NCI-H2029 (cell line): ENCODE measurements at regions not wholly inside any gene's neighbourhood (a gene's known extent, or its start where the extent isn't known, plus 50 kb on each side); places are given as distances from the start of the nearest gene placed in this dataset.
"Not testable (repeated sequence)": the region's sequence is repeated elsewhere in the genome, so short reads cannot be mapped to it uniquely, and the experiment has no call there.

ENCODE experiments used
- DNase-seq: peaks from one replicate; lab custom pipeline; 2025; lab: John Stamatoyannopoulos, UW

GRCh38 chr10:125554016-125554703 is 128.8 kb downstream of the TEX36 start:
- no peak for DNase-seq

DNA sequence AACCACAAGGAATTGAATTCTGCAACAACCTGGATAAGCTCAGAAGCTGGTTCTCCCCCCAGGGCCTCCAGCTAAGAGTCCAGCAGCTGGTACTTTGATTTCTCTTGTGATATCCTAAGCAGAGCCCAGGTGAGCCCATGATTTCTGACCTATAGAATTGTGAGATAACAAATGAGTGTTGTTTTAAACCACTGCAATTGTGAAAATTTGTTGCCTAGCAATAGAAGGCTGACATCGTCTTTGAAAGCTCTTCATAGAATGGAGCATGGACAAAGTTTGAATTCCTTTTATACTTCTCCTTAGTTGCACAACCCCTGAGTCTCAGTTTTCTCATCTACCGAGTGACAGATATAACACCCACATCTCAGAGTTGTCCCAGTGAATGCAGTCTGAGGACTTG is 129.9 kb downstream of the TEX36 start:
- no peak for DNase-seq

DNA sequence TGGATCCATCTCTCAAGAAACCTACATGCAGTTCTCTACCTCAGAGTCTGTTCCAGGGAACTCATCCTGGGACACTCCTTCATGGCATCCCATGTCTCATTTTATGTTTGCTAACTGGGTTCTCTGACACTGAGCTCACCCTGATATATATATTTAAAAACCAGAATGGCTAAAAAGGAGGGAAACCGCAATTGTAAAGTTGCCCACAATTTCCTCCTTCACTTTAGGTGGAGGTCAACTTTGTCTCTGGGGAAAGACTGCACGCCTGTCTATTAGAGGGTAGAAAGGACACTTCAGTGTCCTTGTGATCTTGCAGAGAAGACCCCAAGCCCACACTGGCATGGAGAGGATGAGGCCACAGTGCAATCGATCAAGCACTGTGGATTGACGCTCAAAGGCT is 131.7 kb downstream of the TEX36 start:
- no peak for DNase-seq

DNA sequence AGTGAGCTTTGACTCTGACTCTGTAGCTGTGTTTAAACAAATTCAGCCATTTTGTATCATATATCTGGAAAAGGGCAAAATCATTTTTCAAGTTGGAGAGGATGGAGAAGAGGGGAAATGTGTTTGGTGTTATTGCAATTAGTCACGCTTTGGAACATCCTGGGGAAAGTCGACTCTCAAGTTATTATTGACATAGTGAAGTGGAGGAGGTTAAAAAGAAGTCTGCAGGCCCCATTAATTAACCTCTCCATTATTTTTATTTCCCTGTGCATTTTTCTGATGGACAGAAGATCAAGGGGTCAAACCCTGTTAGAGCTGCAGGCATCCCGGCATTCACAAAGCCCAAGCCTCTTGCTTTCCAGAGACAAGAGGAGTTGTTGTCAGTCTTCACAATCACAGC is 132.6 kb downstream of the TEX36 start:
- no peak for DNase-seq

DNA sequence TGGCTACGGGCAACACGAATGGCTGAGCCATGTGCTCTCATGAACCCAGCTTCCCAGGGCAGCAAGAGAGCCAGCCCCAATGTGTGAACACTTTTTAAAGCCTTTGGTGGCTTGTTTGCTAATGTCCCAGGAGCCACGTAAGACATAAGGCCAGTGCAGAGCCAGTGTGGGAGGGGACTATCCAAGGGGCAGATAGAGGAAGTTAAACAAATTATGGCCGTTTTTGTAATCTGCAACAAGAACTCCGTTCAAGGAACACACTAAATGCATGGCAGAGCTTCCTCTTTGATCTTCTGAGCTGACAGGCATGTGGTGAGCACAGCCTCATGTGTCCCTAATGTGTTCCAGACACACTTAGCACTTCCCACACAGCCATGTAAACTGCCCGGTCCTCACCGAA is 133.3 kb downstream of the TEX36 start:
- DNase-seq = no peak

GRCh38 chr10:125548878-125549277 is 134.1 kb downstream of the TEX36 start:
- peak; percentile 58 for DNase-seq

DNA sequence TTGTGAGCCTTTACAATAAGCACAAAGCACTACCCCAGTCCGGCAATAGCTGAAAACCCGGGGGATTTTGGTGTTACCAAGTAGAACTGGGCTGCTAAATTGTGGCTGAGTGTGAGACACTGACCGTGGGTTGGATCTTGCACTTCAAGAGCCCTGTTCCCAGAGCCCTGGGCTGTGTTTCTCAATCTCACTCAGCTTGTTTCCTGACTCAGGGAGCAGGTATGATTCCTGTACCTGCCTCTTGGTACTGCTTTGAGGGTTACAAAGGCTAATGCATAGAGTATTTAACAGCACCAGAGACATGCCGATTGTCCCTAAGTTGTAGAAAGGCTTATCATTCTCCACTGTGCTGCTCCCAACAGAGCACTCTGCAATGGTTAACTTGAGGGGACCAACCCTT is 134.6 kb downstream of the TEX36 start:
- DNase-seq = no peak

GRCh38 chr10:125547010-125547650 is 135.8 kb downstream of the TEX36 start:
- no peak for DNase-seq

DNA sequence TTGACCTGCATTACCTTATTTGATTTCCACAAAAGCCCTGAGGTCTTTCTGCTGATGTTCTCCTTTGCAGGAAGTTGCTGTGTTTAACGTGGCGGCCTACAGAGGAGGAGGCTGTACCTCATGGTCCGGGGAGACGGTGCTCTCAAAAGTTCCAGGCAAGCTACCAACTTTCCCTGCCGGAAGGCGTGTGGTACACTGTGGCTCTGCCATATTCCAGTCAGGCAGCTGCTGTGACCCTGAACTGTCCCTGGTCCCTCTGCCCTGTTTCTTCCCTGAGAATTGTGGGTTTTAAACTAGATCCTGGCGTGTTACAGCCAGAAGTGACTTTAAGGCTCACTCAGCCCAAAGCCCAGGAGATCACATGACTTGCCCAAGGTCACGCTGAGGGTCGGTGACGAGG is 139.2 kb downstream of the TEX36 start:
- no peak for DNase-seq

DNA sequence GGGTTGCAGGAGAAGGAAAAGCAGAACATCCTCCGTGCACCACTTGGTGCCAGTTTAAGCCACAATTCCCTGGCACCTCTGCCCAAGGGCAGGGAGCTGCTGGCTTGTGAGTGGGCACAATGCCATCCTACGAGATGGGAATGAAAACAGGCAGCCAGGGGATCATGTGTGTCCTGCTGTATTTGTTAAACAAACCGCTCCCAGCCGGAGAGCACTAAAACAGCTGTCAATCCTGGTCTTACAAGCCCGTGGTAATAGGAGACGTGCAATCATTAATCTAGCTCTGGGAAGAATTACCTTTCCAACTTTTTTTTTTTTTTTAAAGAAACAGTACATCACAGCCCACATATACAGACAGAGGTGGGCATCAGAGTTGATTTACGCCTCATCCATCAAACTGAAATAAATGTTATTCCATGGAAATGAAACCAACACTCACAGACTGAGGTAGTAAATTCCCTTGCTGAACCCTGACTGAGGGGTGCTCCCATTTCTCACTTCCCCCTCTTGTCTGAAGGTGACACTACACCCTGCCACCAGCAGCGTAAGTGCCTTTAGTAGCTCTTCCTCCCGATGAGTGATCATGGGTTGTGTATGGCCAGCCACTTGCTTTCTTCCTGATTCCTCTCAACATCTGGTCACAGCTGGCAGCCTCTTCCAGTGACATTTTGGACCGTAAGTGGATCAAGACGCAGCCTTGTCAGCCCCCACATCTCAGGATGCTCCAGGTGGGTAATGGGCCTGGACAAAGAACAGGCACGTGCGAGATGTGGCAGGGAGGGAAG is 143.8 kb downstream of the TEX36 start:
- DNase-seq = peak; percentile 94

GRCh38 chr10:125536236-125536635 is 146.7 kb downstream of the TEX36 start:
- no peak for DNase-seq

DNA sequence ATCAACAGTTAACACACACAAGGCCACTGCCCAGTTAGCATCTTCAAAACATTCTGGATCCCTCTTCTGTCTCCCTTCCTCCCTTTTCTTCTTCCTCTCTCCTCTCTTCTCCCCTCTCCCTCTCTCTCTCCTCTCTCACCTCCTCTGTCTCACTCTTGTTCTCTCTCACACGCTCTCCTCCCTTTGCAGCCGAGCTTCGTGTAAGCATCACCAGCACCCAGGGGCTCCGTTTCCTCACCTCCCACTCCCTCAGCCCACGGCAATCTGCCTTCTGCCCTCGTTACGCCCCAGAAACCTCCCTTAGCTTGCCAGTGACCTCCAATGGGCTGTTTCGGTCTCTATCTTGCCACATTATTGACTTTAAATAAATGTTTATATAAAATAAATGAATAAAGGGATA is 147.4 kb downstream of the TEX36 start:
- DNase-seq = no peak

DNA sequence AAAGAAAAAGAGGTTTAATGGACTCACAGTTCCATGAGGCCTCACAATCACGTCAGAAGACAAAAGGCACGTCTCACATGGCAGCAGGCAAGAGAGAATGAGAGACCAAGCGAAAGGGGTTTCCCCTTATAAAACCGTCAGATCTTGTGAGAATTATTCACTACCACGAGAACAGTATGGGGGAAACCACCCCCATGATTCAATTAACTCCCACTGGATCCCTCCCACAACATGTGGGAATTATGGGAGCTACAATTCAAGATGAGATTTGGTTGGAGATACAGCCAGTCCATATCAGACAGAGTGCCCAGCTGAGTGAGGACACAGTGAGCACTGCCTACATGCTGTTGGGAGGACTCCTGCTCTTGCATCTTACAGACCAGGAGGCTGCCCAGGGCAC is 148.4 kb downstream of the TEX36 start:
- DNase-seq = no peak

DNA sequence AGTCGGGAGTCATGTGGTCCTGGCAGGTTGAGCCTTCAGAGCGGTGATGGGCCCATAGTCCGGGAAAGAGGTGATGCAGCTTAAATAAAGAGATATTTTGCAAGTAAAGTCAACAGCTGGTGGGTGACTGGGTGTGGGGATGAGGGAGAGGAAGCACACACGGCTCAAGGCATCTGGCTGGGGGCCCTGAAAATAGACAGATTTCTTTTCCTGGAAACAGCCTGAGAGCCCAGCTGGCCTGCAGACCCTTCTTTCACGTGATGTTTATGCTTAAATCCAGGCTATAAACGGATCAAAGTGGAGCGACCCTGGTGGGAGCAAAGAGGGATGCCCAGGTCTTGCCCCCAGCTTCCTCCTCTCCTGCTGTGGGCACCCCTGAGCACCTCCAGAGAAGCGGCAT is 149.1 kb downstream of the TEX36 start:
- DNase-seq = no peak

- no peak for DNase-seq
Measured at GRCh38 chr10:125531465-125531864, 151.5 kb downstream of the TEX36 start.

DNA sequence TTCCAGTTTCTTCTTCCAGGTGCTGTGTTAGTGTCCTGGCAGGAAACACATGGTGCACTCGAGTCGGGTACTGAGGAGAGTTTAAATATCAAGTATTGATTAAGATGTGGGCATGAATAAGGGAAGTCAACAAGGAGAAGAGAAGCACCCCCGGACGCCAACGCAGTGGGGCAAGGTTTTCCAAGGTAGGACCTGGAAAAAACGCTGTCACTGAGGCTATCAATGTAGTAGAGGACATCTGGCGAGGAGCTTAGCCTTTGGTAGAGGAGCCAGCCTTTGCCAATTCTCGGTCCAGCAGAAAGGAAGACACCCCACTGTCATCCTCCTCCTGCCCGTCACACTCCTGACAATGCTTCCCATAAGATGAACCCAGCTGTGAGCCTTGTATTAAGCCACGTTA is 159.6 kb downstream of the TEX36 start:
- no peak for DNase-seq

DNA sequence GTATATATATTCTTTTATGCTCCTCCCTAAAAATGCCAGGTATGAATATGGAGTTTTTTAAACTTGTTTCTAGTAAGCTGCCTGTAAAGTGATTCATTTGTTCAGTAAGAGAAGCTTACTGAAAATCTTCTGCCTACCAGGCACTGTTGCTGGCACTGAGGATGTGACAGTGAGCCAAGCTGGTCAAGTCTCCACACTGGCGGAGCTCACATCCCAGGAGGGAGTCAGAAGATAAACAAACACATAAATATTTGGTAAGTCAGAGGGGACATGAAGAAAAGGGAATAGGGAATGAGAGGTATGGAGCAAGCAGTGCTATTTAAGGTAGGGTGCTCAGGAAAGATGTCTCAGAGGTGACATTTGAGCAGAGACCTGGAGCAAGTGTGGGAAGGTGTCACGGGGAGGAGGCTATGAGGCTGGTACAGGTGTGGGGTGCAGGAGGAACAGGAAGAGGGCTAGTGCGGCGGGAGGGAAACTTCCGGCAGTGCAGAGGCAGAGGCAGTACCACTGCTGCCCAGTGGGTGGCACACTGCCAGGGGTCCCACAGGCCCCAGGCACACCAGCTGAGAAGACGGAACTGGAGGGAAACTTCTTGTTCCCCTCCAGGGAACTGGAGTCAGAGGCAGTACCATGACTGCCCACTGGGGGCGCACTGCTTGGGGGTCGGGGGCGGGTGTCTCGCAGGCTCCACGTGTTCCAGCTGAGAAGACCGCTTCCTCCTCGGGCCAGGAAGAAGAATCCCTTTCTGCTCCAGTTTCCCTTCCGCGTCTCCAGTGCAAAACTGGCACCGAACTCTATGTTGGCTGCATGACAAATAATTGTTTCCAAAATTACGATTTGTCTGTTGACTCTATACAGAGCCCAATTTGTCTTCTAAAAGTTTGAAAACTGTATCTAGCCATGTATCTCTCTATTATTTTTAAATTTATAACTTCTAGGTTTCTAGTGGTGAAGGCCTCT is 161.0 kb downstream of the TEX36 start:
- DNase-seq = no peak

DNA sequence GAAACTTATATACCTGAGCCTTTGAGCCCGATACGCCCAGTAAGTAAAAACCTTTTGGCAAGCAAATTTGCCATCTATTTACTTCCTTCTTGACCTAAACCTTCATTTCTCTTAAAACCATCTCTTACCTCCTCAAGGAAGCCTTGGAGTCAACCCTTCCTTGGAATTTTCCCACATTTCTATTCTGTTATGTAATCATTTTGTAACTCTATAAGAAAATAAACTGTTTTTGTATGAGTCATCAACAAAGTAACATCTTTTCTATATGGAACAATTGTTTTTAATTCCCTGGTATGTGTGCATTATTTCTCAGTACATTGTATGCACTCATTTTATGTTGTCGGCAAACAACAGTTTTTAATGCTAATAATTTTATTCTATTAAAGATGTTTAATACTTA is 162.0 kb downstream of the TEX36 start:
- no peak for DNase-seq

GRCh38 chr10:125518397-125518796 is 164.6 kb downstream of the TEX36 start:
- not testable (repeated sequence) for DNase-seq

DNA sequence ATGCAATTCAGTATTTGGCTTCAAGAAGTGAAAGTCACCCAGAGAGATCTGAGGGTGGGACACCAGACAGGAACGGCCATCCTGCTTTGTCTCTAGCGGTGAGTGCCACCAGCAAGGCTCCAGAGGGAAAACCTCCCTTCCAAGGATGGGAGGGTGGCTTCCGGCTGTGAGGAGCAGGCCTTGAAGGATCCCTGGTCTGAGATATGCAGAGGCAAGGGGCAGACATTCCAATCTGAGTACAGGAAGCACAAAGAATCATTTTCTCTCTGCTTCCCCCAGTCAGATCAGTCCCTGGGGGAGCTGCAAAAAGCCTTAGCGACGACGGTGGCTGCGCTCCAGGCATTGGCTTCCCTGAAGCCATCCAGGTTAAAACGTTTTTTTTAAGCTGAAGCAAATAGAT is 167.4 kb downstream of the TEX36 start:
- DNase-seq = no peak

DNA sequence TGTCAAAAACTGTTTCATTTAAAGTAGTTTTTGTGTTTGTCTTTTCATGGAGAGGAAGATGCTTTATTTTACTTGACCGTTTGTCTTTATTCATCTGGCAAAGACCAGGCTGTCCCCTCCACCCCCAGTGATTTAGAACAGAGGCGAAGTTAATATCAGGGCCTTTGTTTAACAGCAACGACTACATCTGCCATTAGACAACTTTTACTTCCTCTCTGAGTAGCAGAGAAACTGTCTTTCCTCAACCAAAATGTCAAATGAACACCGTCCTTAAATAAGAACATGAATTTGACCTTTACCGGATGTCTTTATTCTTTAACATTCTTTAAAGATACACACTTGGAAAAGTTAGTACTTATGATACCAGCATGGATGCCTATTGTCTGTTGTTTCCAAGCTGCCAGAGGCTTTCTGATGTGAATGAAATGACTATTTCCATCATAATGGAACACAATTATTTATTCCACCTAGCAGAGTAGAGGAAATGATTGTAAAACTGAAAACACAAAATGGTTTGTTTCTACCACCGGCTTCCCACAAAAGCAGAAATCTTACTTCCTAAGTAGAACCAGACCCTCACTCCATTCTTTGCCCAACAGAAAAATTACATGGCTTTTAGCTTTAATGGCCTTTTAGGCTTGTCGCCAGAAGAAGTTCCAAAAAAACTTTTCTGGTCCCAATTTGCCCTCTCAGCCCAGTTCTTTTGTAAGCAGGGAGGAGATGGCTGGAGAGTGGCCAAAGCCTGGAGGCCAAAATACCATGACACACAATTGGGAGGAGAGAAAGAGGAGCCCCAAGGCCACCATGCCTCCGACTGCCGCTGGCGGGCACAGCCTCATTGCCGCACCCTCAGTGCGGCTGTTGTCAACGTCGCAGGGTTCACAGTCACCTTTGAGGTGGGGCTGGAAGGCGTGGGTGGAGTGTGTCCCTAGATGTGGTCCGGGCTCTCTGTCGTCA is 168.5 kb downstream of the TEX36 start:
- no peak for DNase-seq
